GM23248 (cell line): ENCODE measurements at regions not wholly inside any gene's neighbourhood (a gene's known extent, or its start where the extent isn't known, plus 50 kb on each side); places are given as distances from the start of the nearest gene placed in this dataset.

Source experiments
- DNase-seq: peaks from one replicate; pipeline ENCODE4 v3.0.0-alpha.2; 2015
- H2AFZ ChIP-seq: fragments of 200-600 bp; sonication (generic); 2 replicates; pipeline ENCODE4 v1.6.1; 2016; ENCODE audit warnings: antibody characterized with exemption
- H3F3A ChIP-seq: fragments of 200-600 bp; sonication (generic); 2 replicates; pipeline ENCODE4 v1.6.1; 2016; ENCODE audit warnings: mild to moderate bottlenecking, antibody characterized with exemption, mixed run types; ENCODE audit not compliant: insufficient read depth
- H3K27ac ChIP-seq: fragments of 200-600 bp; sonication (generic); 2 replicates; pipeline ENCODE4 v1.5.1; 2016; ENCODE audit warnings: mild to moderate bottlenecking
- H3K27me3 ChIP-seq: fragments of 200-600 bp; sonication (generic); replicated peaks from 2 replicates; pipeline ENCODE4 v1.6.1; 2016; ENCODE audit warnings: mild to moderate bottlenecking; ENCODE audit not compliant: insufficient read depth
- H3K36me3 ChIP-seq: fragments of 200-600 bp; sonication (generic); 2 replicates; pipeline ENCODE4 v1.6.1; 2016; ENCODE audit warnings: low read depth, mild to moderate bottlenecking
- H3K4me1 ChIP-seq: fragments of 200-600 bp; sonication (generic); 2 replicates; pipeline ENCODE4 v1.6.1; 2016; ENCODE audit warnings: mild to moderate bottlenecking; ENCODE audit not compliant: insufficient read depth
- H3K4me2 ChIP-seq: fragments of 200-600 bp; sonication (generic); one replicate; pipeline ENCODE4 v1.6.1; 2016; ENCODE audit warnings: mild to moderate bottlenecking; ENCODE audit not compliant: unreplicated experiment
- H3K4me3 ChIP-seq: fragments of 200-600 bp; sonication (generic); 2 replicates; pipeline ENCODE4 v1.5.1; 2016; ENCODE audit warnings: mild to moderate bottlenecking
- H3K79me2 ChIP-seq: fragments of 200-600 bp; sonication (generic); 2 replicates; pipeline ENCODE4 v1.6.1; 2016; ENCODE audit warnings: mild to moderate bottlenecking; ENCODE audit not compliant: insufficient read depth
- H3K9ac ChIP-seq: fragments of 200-600 bp; sonication (generic); 2 replicates; pipeline ENCODE4 v1.6.1; 2016; ENCODE audit warnings: mild to moderate bottlenecking
- H3K9me2 ChIP-seq: fragments of 200-600 bp; sonication (generic); 2 replicates; pipeline ENCODE4 v1.6.1; 2016; ENCODE audit warnings: mixed run types, mild to moderate bottlenecking, moderate library complexity; ENCODE audit not compliant: insufficient read depth
- H3K9me3 ChIP-seq: fragments of 200-600 bp; sonication (generic); one replicate; pipeline ENCODE4 v1.6.1; 2017; ENCODE audit warnings: low read depth
- H4K20me1 ChIP-seq: fragments of 200-600 bp; sonication (generic); 2 replicates; pipeline ENCODE4 v1.6.0; 2016; ENCODE audit not compliant: insufficient read depth
- EZH2 ChIP-seq: fragments of 200-600 bp; sonication (generic); IDR thresholded peaks from 2 replicates; pipeline ENCODE4 v1.6.1; 2018; ENCODE audit warnings: antibody characterized with exemption, mild to moderate bottlenecking; ENCODE audit not compliant: insufficient read depth, poor library complexity, severe bottlenecking
- EZH2phosphoT487 ChIP-seq: fragments of 200-600 bp; sonication (generic); IDR thresholded peaks from 2 replicates; pipeline ENCODE4 v1.6.1; 2018; ENCODE audit warnings: antibody characterized with exemption, moderate library complexity, mild to moderate bottlenecking, low read depth; ENCODE audit not compliant: insufficient read depth
- WGBS, 2 experiments: methylation state at CpG; one replicate each; pipeline ENCODE4 v1.1.6; 2015 to 2017; ENCODE audit warnings: low lambda C conversion rate in 2 of 2, low coverage in 1 of 2; ENCODE audit errors: missing lambda C conversion rate in 2 of 2; 5-methylcytosine and 5-hydroxymethylcytosine counted together
- in situ Hi-C: fragments of 300-500 bp; cut with MboI; formaldehyde crosslinking; loops from 2 replicates; pipeline ENCODE4 v1.15.0; 2020

- Histone ChIP-seq H3K9me3 (no peaks in the 10 kb centered on the region), H3K27me3 (no peaks in the 10 kb centered on the region), H3K4me3 (no peak overlapping the region), H3K27ac (no peak overlapping the region), H4K20me1 (no peaks in the 10 kb centered on the region), H3K9me2 (no peaks in the 10 kb centered on the region), H3K9ac (no peak overlapping the region), H2AFZ (no peak overlapping the region), H3K79me2 (no peaks in the 10 kb centered on the region), H3F3A (no peaks in the 10 kb centered on the region), H3K4me2 (no peak overlapping the region), H3K36me3 (no peaks in the 10 kb centered on the region), H3K4me1 (no peaks in the 10 kb centered on the region)
- in situ Hi-C loops, result no loop called here
- TF ChIP-seq EZH2 (no peak), EZH2phosphoT487 (no peak)
- DNase-seq, result no peak
- WGBS, 2 experiments, result 19 to 25% methylated on average over 8 of the region's 8 CpGs
These were observed 1193.4 kb upstream of the EYS start for GRCh38 chr6:66900133-66901083.

- in situ Hi-C loops, result no loop called here
- Histone ChIP-seq H3K9me2 (no peaks in the 10 kb centered on the region), H3F3A (no peaks in the 10 kb centered on the region), H3K4me2 (no peak overlapping the region), H3K4me3 (no peak overlapping the region), H3K9ac (no peak overlapping the region), H3K36me3 (no peaks in the 10 kb centered on the region), H3K27ac (no peak overlapping the region), H3K27me3 (no peaks in the 10 kb centered on the region), H3K4me1 (no peaks in the 10 kb centered on the region), H3K9me3 (no peaks in the 10 kb centered on the region), H3K79me2 (no peaks in the 10 kb centered on the region), H4K20me1 (no peaks in the 10 kb centered on the region), H2AFZ (no peak overlapping the region)
- TF ChIP-seq EZH2, result no peak
- no peak for TF ChIP-seq EZH2phosphoT487
- 18 to 36% methylated on average over 2 of the region's 2 CpGs for WGBS, 2 experiments
- DNase-seq, result no peak
These were observed 1190.5 kb upstream of the EYS start for GRCh38 chr6:66897576-66897975.

- Histone ChIP-seq H2AFZ (no peak overlapping the region), H3K9ac (no peak overlapping the region)
- in situ Hi-C loops, result no loop called here
These were observed 1189.4 kb upstream of the EYS start for GRCh38 chr6:66896415-66896814.

GRCh38 chr6:66883453-66883852 lies 1176.4 kb upstream of the EYS start:
- H3K9me2 ChIP-seq, result no peaks in the 10 kb centered on the region
- no peak overlapping the region for H3K4me2 ChIP-seq
- H3K9me3 ChIP-seq, result no peaks in the 10 kb centered on the region
- no peak for DNase-seq
- no peaks in the 10 kb centered on the region for H3K36me3 ChIP-seq
- H3K27me3 ChIP-seq, result no peaks in the 10 kb centered on the region
- TF ChIP-seq EZH2 (no peak), EZH2phosphoT487 (no peak)
- no peaks in the 10 kb centered on the region for H3K79me2 ChIP-seq
- WGBS, 2 experiments, result 14 to 21% methylated on average over 1 of the region's 1 CpG
- H3K4me1 ChIP-seq, result no peaks in the 10 kb centered on the region
- H3K9ac ChIP-seq, result no peak overlapping the region
- no peak overlapping the region for H3K27ac ChIP-seq
- in situ Hi-C loops, result no loop called here
- H4K20me1 ChIP-seq, result no peaks in the 10 kb centered on the region
- H3K4me3 ChIP-seq, result no peak overlapping the region
- no peaks in the 10 kb centered on the region for H3F3A ChIP-seq
- no peak overlapping the region for H2AFZ ChIP-seq

More at GRCh38 chr6:66896415-66896814, 1189.4 kb upstream of the EYS start:
- no peak for TF ChIP-seq EZH2
- no peak for TF ChIP-seq EZH2phosphoT487
- no peaks in the 10 kb centered on the region for H3K9me2 ChIP-seq
- no peaks in the 10 kb centered on the region for H3F3A ChIP-seq
- H3K79me2 ChIP-seq, result no peaks in the 10 kb centered on the region
- no peak for DNase-seq
- no peaks in the 10 kb centered on the region for H3K4me1 ChIP-seq
- H3K4me3 ChIP-seq, result no peak overlapping the region
- H3K4me2 ChIP-seq, result no peak overlapping the region
- 29 to 43% methylated on average over 5 of the region's 5 CpGs for WGBS, 2 experiments
- H3K27me3 ChIP-seq, result no peaks in the 10 kb centered on the region
- H4K20me1 ChIP-seq, result no peaks in the 10 kb centered on the region
- H3K27ac ChIP-seq, result no peak overlapping the region
- no peaks in the 10 kb centered on the region for H3K36me3 ChIP-seq
- no peaks in the 10 kb centered on the region for H3K9me3 ChIP-seq
